ENCODE measurements at regions not wholly inside any gene's neighbourhood (a gene's known extent, or its start where the extent isn't known, plus 50 kb on each side); places are given as distances from the start of the nearest gene placed in this dataset.

DNA sequence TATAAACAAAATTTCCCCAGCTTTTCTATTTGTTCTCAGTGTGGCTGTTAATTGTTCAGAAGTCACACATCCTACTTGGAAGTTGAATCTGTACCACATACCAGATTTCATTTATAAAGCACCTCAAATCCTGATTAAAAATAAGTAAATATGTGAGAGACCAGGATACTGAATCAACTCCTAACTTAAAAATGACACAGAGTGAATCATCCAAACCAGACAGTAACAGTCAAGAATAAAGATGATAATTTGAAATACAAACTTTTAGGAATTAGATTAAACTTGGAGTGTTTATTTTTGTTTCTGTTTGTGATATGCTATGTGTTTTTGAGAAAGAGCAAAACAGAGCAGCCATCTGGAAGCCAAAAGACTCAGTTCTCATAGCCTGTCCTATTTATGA is 633.2 kb upstream of the RORB start:
- ChIA-PET CTCF (no interaction called here), POLR2A (no interaction called here)
- no peaks in the 10 kb centered on the region for H3K36me3 ChIP-seq (ENCODE audit: insufficient read depth, low read length)
- H3K27me3 Mint-ChIP-seq: peaks cover 0 to under 1% of the 10 kb centered on the region in 2 donors
- peaks cover 0 to 6% (median 1%) of the 10 kb centered on the region in 5 donors for H3K9me3 Mint-ChIP-seq
- no peak overlapping the region for H3K4me3 ChIP-seq (ENCODE audit: low read length)
- no peaks in the 10 kb centered on the region for H3K4me1 ChIP-seq (ENCODE audit: insufficient read depth, low read length)
- H3K27ac ChIP-seq (ENCODE audit: low read depth, low read length): no peak overlapping the region
- no peak overlapping the region for H3K27ac Mint-ChIP-seq
- H3K4me3 Mint-ChIP-seq: no peak overlapping the region
- no peaks in the 10 kb centered on the region for H3K27me3 ChIP-seq (ENCODE audit: insufficient read depth, low read length, poor library complexity, severe bottlenecking)
- no peak for DNase-seq
- no peaks in the 10 kb centered on the region for H3K36me3 Mint-ChIP-seq
- H3K9me3 ChIP-seq (ENCODE audit: low read length): no peaks in the 10 kb centered on the region
- peaks cover 0 to 2% (median 0%) of the 10 kb centered on the region in 3 donors for H3K4me1 Mint-ChIP-seq

DNA sequence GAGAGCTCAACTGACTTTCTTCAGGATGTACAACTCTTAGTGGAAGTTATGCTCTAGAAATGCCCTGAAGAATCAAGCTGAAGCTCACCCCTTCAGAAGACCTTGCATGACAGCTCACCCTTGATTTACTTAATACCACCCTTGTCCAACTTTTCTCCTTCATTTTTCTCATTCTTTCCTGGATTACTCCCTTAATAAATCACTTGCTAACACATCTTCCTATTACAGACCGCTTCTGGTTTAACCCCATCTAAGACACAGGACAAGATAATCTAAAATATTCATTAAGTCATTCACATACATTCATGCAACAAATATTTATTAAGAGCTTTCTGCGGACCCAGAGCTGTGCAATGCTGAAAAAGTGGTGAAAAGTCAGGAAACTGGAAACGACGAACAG is 630.7 kb upstream of the RORB start:
- H3K27ac Mint-ChIP-seq: no peak overlapping the region
- peaks cover 0 to 6% (median 1%) of the 10 kb centered on the region in 5 donors for H3K9me3 Mint-ChIP-seq
- no peaks in the 10 kb centered on the region for H3K27me3 ChIP-seq (ENCODE audit: insufficient read depth, low read length, poor library complexity, severe bottlenecking)
- H3K27ac ChIP-seq (ENCODE audit: low read depth, low read length): no peak overlapping the region
- H3K4me3 Mint-ChIP-seq: no peak overlapping the region
- CTCF ChIA-PET: no interaction called here
- DNase-seq: no peak
- H3K36me3 ChIP-seq (ENCODE audit: insufficient read depth, low read length): no peaks in the 10 kb centered on the region
- H3K4me3 ChIP-seq (ENCODE audit: low read length): no peak overlapping the region
- H3K36me3 Mint-ChIP-seq: no peaks in the 10 kb centered on the region
- peaks cover 0 to 10% (median 4%) of the 10 kb centered on the region in 3 donors for H3K4me1 Mint-ChIP-seq
- no peaks in the 10 kb centered on the region for H3K9me3 ChIP-seq (ENCODE audit: low read length)
- no peaks in the 10 kb centered on the region for H3K27me3 Mint-ChIP-seq
- POLR2A ChIA-PET: no interaction called here
- H3K4me1 ChIP-seq (ENCODE audit: insufficient read depth, low read length): no peaks in the 10 kb centered on the region

DNA sequence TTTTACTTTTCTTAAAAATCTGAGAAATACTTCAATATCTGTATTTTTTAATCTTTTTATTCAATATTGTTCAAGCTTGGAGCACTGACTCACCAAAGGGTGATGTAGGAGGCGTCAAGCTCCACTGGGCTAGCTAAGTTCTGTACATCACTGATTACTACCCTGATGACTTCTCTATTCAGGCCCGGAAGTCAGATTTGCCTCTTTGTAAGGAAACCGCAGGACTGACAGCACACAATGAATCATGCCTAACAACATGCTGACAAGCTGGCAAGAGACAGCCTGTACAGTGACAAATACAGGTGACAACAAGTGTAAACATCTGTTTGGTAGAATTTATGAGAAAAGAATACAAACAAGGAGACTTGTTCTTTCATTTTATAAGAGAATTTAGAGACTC is 627.9 kb upstream of the RORB start:
- Mint-ChIP-seq H3K4me3 (peak overlapping the region in 1 of 7 donors; percentile 49), H3K4me1 (peaks cover 0 to 10% (median 4%) of the 10 kb centered on the region in 3 donors), H3K9me3 (peaks cover 0 to 5% (median 0%) of the 10 kb centered on the region in 5 donors), H3K27me3 (no peaks in the 10 kb centered on the region), H3K27ac (peak overlapping the region in 1 of 8 donors; percentile 36), H3K36me3 (no peaks in the 10 kb centered on the region)
- Histone ChIP-seq H3K36me3 (ENCODE audit: insufficient read depth, low read length) (no peaks in the 10 kb centered on the region), H3K4me3 (ENCODE audit: low read length) (no peak overlapping the region), H3K27me3 (ENCODE audit: insufficient read depth, low read length, poor library complexity, severe bottlenecking) (no peaks in the 10 kb centered on the region), H3K9me3 (ENCODE audit: low read length) (no peaks in the 10 kb centered on the region), H3K27ac (ENCODE audit: low read depth, low read length) (no peak overlapping the region), H3K4me1 (ENCODE audit: insufficient read depth, low read length) (no peaks in the 10 kb centered on the region)
- DNase-seq: peak in 4 of 5 donors; percentile 1 to 50 (median 10)
- ChIA-PET CTCF (no interaction called here), POLR2A (no interaction called here)

DNA sequence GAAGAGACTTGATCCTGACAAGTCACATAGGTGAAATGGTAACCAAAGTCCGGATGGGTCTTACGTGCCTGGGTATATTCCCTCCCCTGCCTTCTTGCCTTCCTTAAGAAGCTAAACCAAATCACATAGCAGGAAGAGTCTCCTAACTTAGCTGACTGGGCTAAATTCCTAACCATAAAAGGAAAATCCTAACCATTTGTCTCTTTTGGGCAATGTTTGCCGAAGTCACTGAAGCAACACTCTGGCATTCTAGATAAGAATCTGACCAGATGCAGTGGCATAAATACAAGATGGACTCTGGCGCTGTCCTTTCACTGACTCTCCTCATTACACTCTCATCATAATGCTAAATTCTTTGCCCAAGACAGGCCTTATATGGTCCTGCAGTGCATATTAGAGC is 625.5 kb upstream of the RORB start:
- Mint-ChIP-seq H3K27ac (no peak overlapping the region), H3K4me1 (peaks cover 0 to 10% (median 4%) of the 10 kb centered on the region in 3 donors), H3K27me3 (no peaks in the 10 kb centered on the region), H3K4me3 (no peak overlapping the region), H3K9me3 (peaks cover 0 to 7% (median 0%) of the 10 kb centered on the region in 5 donors), H3K36me3 (no peaks in the 10 kb centered on the region)
- POLR2A ChIA-PET: no interaction called here
- no peak overlapping the region for H3K27ac ChIP-seq (ENCODE audit: low read depth, low read length)
- no peaks in the 10 kb centered on the region for H3K36me3 ChIP-seq (ENCODE audit: insufficient read depth, low read length)
- no peak overlapping the region for H3K4me3 ChIP-seq (ENCODE audit: low read length)
- CTCF ChIA-PET: no interaction called here
- no peaks in the 10 kb centered on the region for H3K9me3 ChIP-seq (ENCODE audit: low read length)
- no peaks in the 10 kb centered on the region for H3K27me3 ChIP-seq (ENCODE audit: insufficient read depth, low read length, poor library complexity, severe bottlenecking)
- DNase-seq: no peak
- H3K4me1 ChIP-seq (ENCODE audit: insufficient read depth, low read length): no peaks in the 10 kb centered on the region

DNA sequence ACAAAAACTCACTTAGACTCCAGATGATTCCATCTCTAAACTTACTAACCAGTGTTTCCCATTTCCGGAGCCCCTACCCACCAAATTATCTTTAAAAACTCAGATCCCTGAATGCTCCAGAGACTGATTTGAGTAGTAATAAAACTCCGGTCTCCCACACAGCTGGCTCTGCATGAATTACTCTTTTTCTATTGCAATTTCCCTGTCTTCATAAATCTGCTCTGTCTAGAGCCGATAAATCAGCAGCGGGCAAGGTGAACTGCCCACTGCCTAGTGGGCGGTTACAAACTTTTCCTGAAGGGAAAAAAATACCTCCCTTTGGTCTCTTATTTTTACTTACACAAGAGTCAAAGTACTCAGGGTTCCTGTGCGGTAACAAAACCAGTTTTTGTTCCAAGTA is 624.4 kb upstream of the RORB start:
- no peak overlapping the region for H3K4me3 Mint-ChIP-seq
- no peaks in the 10 kb centered on the region for H3K27me3 Mint-ChIP-seq
- Histone ChIP-seq H3K9me3 (ENCODE audit: low read length) (no peaks in the 10 kb centered on the region), H3K4me3 (ENCODE audit: low read length) (no peak overlapping the region), H3K27me3 (ENCODE audit: insufficient read depth, low read length, poor library complexity, severe bottlenecking) (no peaks in the 10 kb centered on the region), H3K27ac (ENCODE audit: low read depth, low read length) (no peak overlapping the region), H3K36me3 (ENCODE audit: insufficient read depth, low read length) (no peaks in the 10 kb centered on the region), H3K4me1 (ENCODE audit: insufficient read depth, low read length) (no peaks in the 10 kb centered on the region)
- no peaks in the 10 kb centered on the region for H3K36me3 Mint-ChIP-seq
- peaks cover 0 to 10% (median 4%) of the 10 kb centered on the region in 3 donors for H3K4me1 Mint-ChIP-seq
- no peak for DNase-seq
- CTCF ChIA-PET: no interaction called here
- POLR2A ChIA-PET: no interaction called here
- peaks cover 0 to 7% (median 0%) of the 10 kb centered on the region in 5 donors for H3K9me3 Mint-ChIP-seq
- no peak overlapping the region for H3K27ac Mint-ChIP-seq

DNA sequence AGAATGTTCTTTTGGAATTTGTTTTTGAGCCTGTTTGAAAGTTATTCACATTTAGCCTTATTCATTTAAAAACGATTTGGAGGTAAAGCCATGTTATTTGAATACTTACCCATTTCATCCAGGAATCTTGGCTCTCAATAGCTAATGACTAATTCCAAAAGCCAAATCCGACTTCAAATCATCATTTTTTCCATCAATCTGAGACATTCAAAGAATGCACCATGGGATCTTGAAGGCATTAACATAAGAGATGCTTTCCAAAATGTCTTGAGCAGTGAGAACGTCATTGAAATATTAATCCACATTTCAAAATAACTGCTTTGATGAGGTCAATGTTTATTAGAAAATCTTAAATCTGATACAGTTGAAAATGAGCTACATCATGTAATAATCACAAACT is 617.0 kb upstream of the RORB start:
- Histone ChIP-seq H3K27me3 (ENCODE audit: insufficient read depth, low read length, poor library complexity, severe bottlenecking) (no peaks in the 10 kb centered on the region), H3K27ac (ENCODE audit: low read depth, low read length) (no peak overlapping the region), H3K4me1 (ENCODE audit: insufficient read depth, low read length) (no peaks in the 10 kb centered on the region), H3K4me3 (ENCODE audit: low read length) (no peak overlapping the region), H3K36me3 (ENCODE audit: insufficient read depth, low read length) (no peaks in the 10 kb centered on the region), H3K9me3 (ENCODE audit: low read length) (no peaks in the 10 kb centered on the region)
- ChIA-PET POLR2A (no interaction called here), CTCF (no interaction called here)
- Mint-ChIP-seq H3K27ac (no peak overlapping the region), H3K36me3 (no peaks in the 10 kb centered on the region), H3K4me3 (no peak overlapping the region), H3K4me1 (no peaks in the 10 kb centered on the region), H3K27me3 (no peaks in the 10 kb centered on the region), H3K9me3 (peaks cover 0 to 22% (median 2%) of the 10 kb centered on the region in 5 donors)
- no peak for DNase-seq

DNA sequence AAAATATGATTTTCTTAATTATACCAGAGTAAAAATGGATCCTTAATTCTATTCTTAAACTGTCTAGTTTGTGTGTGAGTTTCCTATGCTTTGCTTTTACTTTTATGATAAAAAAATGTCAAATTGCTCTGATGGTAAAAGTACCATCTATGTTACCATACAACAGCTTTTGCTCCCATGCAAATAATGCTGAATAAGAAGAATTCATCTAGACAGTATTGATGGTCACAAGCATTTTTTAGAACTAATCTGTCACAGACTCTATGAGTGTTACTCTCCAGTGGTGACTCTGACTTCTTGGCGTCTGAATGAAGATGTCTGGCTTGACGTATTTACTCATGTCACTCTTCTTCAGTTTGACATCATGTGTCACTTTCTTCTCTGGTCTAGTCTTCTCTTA is 608.1 kb upstream of the RORB start:
- Histone ChIP-seq H3K9me3 (ENCODE audit: low read length) (no peaks in the 10 kb centered on the region), H3K4me3 (ENCODE audit: low read length) (no peak overlapping the region), H3K27ac (ENCODE audit: low read depth, low read length) (no peak overlapping the region), H3K36me3 (ENCODE audit: insufficient read depth, low read length) (no peaks in the 10 kb centered on the region), H3K27me3 (ENCODE audit: insufficient read depth, low read length, poor library complexity, severe bottlenecking) (no peaks in the 10 kb centered on the region), H3K4me1 (ENCODE audit: insufficient read depth, low read length) (no peaks in the 10 kb centered on the region)
- DNase-seq: no peak
- no peaks in the 10 kb centered on the region for H3K4me1 Mint-ChIP-seq
- H3K36me3 Mint-ChIP-seq: no peaks in the 10 kb centered on the region
- no peak overlapping the region for H3K27ac Mint-ChIP-seq
- H3K4me3 Mint-ChIP-seq: no peak overlapping the region
- peaks cover 3 to 21% (median 4%) of the 10 kb centered on the region in 5 donors for H3K9me3 Mint-ChIP-seq
- H3K27me3 Mint-ChIP-seq: no peaks in the 10 kb centered on the region
- POLR2A ChIA-PET: no interaction called here
- CTCF ChIA-PET: no interaction called here

DNA sequence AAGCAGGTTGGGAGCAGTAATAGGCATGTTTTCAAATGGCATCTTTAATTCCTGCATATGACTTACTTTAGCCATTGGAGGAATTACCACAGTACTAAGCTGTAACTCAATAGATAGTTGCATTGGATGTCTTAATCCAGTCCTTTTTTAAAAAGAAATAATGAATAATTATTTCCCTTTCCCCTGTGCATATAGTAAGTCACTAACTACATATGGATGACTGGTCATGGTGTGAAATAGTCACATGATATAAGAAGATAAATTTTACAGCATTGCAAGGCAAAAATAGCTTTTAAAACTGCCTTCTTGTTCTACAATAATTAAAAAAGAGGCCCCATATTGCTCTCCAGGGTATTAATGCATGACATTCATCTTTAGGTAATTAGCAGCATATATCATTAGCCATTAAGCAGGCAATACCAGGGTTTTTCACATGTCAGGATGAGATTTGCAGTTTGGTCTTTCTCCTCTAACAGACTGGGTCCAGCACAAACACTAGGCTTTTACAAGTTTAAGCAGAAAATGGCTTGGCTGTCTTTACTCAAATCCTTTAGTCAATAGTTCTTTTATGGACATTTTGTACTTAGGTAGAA is 606.4 kb upstream of the RORB start:
- DNase-seq: no peak
- no peaks in the 10 kb centered on the region for H3K4me1 Mint-ChIP-seq
- H3K27me3 Mint-ChIP-seq: no peaks in the 10 kb centered on the region
- ChIA-PET CTCF (no interaction called here), POLR2A (no interaction called here)
- Histone ChIP-seq H3K4me3 (ENCODE audit: low read length) (no peak overlapping the region), H3K4me1 (ENCODE audit: insufficient read depth, low read length) (no peaks in the 10 kb centered on the region), H3K9me3 (ENCODE audit: low read length) (no peaks in the 10 kb centered on the region), H3K27ac (ENCODE audit: low read depth, low read length) (no peak overlapping the region), H3K27me3 (ENCODE audit: insufficient read depth, low read length, poor library complexity, severe bottlenecking) (no peaks in the 10 kb centered on the region), H3K36me3 (ENCODE audit: insufficient read depth, low read length) (no peaks in the 10 kb centered on the region)
- H3K9me3 Mint-ChIP-seq: peaks cover 0 to 23% (median 4%) of the 10 kb centered on the region in 5 donors
- H3K36me3 Mint-ChIP-seq: no peaks in the 10 kb centered on the region
- H3K27ac Mint-ChIP-seq: peak overlapping the region in 1 of 8 donors; percentile 55
- no peak overlapping the region for H3K4me3 Mint-ChIP-seq

DNA sequence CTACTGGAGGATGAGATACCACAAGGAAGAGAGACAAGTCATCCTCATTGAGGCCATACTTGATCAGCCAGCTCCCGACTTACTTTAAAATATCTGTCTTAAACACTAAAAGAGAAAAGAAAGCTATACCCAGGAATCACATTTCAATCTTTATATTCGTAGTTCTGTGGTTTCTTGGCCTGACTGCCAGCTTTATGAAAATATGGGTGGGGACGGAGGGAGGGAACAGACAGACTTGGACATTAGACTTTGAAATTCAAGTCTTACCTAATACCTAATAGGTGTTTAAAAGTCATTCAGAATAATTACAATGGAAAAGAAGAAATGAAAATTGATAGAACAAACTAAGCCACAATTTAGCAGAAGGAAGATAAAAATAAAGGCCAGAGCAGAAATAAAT is 604.8 kb upstream of the RORB start:
- no peak overlapping the region for H3K4me3 ChIP-seq (ENCODE audit: low read length)
- Mint-ChIP-seq H3K36me3 (peaks cover 0 to 2% (median 0%) of the 10 kb centered on the region in 3 donors), H3K4me1 (no peaks in the 10 kb centered on the region), H3K27ac (no peak overlapping the region), H3K27me3 (no peaks in the 10 kb centered on the region), H3K9me3 (peaks cover 0 to 17% (median 3%) of the 10 kb centered on the region in 5 donors), H3K4me3 (no peak overlapping the region)
- H3K4me1 ChIP-seq (ENCODE audit: insufficient read depth, low read length): no peaks in the 10 kb centered on the region
- H3K36me3 ChIP-seq (ENCODE audit: insufficient read depth, low read length): no peaks in the 10 kb centered on the region
- no peaks in the 10 kb centered on the region for H3K27me3 ChIP-seq (ENCODE audit: insufficient read depth, low read length, poor library complexity, severe bottlenecking)
- H3K9me3 ChIP-seq (ENCODE audit: low read length): no peaks in the 10 kb centered on the region
- POLR2A ChIA-PET: no interaction called here
- H3K27ac ChIP-seq (ENCODE audit: low read depth, low read length): no peak overlapping the region
- DNase-seq: no peak
- CTCF ChIA-PET: no interaction called here
